GM12874 (cell line): ENCODE measurements at regions not wholly inside any gene's neighbourhood (a gene's known extent, or its start where the extent isn't known, plus 50 kb on each side); places are given as distances from the start of the nearest gene placed in this dataset.

Experiments
- TF ChIP-seq, protein P1 (sequence below): IDR thresholded peaks from 2 replicates; pipeline ENCODE4 v1.5.1; 2011; ENCODE audit warnings: low read depth, mild to moderate bottlenecking, control low read depth, low read length, moderate library complexity; ENCODE audit not compliant: insufficient read depth

GRCh38 chr12:42015051-42015461 is 129.6 kb downstream of the GXYLT1 start:
- TF ChIP-seq, protein P1, sequence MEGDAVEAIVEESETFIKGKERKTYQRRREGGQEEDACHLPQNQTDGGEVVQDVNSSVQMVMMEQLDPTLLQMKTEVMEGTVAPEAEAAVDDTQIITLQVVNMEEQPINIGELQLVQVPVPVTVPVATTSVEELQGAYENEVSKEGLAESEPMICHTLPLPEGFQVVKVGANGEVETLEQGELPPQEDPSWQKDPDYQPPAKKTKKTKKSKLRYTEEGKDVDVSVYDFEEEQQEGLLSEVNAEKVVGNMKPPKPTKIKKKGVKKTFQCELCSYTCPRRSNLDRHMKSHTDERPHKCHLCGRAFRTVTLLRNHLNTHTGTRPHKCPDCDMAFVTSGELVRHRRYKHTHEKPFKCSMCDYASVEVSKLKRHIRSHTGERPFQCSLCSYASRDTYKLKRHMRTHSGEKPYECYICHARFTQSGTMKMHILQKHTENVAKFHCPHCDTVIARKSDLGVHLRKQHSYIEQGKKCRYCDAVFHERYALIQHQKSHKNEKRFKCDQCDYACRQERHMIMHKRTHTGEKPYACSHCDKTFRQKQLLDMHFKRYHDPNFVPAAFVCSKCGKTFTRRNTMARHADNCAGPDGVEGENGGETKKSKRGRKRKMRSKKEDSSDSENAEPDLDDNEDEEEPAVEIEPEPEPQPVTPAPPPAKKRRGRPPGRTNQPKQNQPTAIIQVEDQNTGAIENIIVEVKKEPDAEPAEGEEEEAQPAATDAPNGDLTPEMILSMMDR, result no peak

DNA sequence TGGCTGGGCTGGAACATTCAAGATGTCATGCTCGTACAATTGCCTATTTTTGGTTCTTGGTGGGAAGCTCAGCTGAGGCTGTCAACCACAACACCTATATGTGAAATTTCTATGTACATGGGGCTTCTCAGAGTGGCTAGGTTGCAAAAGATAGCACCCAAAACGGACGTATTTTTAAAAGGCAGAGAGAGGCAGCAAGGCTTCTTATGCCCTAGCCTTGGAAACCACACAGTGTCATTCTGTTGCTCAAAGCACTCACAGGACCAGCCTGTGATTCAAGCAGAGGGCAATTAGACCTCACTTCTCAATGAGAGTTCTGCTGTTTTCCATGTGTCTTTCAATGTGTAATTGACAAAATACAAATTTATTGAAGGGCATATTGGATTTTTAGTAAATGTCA is 134.0 kb downstream of the GXYLT1 start:
- TF ChIP-seq, protein P1, result no peak

GRCh38 chr12:42010257-42010656 is 134.4 kb downstream of the GXYLT1 start:
- TF ChIP-seq, protein P1, result no peak

DNA sequence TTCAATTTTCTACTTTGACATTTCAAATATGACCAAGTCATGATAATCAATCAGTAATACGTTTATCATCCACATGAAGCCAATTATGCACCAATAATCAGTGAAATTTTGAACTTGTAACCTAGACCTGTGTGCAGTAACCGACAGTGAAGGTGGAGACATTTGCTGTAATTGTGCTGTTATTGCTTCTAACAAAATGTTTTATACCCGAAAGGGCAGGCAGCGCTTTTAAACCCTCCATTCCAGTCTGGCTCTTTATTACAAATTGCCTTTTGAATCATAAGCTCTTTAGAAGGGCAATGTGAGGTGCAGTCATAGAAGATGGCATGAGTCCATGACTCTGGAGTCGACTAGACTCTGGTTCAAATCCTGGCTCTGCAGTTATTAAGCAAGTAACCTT is 135.7 kb downstream of the GXYLT1 start:
- TF ChIP-seq, protein P1, result no peak

GRCh38 chr12:42003031-42003430 is 141.6 kb downstream of the GXYLT1 start:
- TF ChIP-seq, protein P1, result no peak

GRCh38 chr12:42002563-42002962 is 142.1 kb downstream of the GXYLT1 start:
- TF ChIP-seq, protein P1, result no peak

DNA sequence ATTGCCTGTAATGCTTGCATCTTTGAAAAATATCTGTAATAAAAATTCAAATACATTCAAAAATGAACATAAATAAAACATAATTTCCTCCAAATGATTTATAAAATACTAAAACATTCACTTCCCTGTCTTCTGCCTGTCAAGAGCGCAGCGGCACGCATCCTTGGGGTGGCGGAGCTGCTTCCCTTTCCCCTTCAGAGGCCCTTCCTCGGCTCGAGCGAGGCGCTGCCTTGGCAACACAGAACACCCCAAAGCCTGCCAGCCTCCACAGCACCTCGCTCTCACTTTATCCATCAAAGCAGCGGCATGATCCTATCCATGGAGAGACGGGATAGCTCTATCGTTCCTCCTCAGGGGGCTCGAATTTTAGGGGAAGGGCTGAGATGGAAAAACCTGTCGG is 146.2 kb downstream of the GXYLT1 start:
- TF ChIP-seq, protein P1, result no peak

- TF ChIP-seq, protein P1, result no peak
Observed at GRCh38 chr12:41993283-41993682, 151.4 kb downstream of the GXYLT1 start.
